ENCODE measurements at regions not wholly inside any gene's neighbourhood (a gene's known extent, or its start where the extent isn't known, plus 50 kb on each side); places are given as distances from the start of the nearest gene placed in this dataset.
A peak's percentile ranks its signal among the peaks of the same experiment; 100 is the strongest.

DNA sequence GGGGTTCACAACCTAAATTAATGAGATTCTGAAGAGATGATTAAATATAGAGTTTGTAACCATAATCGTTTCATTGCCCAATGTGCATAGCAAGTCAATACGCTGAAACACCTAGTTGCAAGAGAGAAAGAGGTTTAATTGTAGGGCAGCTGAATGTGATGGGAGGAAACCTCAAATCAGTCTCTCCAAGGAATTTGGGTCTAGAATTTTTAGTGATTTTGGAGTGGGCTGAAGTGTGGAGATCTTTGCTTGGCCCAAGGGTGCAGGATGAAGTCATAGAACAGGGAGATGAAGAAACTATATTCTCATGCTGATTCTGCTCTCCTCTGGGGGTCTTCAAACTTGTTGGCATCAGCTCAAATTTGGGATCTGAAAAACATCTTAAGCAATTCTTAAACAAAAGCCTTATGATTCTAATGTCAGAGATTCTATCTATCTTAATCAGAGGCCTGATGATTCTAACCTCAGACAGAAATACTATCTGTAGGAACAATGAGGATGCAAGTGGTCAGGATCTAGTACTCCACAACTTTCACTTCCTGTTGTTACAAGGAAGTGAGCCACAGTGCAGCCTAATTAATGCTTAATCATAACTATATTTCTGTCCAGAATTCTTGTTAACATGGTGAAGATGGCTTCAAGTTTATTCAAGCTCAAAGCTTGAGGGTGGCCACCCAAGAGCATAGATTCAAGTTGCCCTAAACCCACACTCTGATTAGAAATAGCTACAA is 80.2 kb upstream of the FUT8 start:
- peak; percentile 70 for DNase-seq (ENCODE audit: low read depth)
- no peak overlapping the region for H3K4me3 ChIP-seq (ENCODE audit: low read depth, low read length)
- TF ChIP-seq POLR2A (IDR thresholded peaks at IDR 0.05; ENCODE audit: extremely low read depth, insufficient read length) (no peak), MYC (IDR thresholded peaks at IDR 0.05; ENCODE audit: low read depth, low read length) (no peak)
- TF ChIP-seq, protein P1, sequence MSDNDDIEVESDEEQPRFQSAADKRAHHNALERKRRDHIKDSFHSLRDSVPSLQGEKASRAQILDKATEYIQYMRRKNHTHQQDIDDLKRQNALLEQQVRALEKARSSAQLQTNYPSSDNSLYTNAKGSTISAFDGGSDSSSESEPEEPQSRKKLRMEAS (IDR thresholded peaks at IDR 0.05; ENCODE audit: low read depth, low read length) = no peak
- TF ChIP-seq, protein P2, sequence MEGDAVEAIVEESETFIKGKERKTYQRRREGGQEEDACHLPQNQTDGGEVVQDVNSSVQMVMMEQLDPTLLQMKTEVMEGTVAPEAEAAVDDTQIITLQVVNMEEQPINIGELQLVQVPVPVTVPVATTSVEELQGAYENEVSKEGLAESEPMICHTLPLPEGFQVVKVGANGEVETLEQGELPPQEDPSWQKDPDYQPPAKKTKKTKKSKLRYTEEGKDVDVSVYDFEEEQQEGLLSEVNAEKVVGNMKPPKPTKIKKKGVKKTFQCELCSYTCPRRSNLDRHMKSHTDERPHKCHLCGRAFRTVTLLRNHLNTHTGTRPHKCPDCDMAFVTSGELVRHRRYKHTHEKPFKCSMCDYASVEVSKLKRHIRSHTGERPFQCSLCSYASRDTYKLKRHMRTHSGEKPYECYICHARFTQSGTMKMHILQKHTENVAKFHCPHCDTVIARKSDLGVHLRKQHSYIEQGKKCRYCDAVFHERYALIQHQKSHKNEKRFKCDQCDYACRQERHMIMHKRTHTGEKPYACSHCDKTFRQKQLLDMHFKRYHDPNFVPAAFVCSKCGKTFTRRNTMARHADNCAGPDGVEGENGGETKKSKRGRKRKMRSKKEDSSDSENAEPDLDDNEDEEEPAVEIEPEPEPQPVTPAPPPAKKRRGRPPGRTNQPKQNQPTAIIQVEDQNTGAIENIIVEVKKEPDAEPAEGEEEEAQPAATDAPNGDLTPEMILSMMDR (IDR thresholded peaks at IDR 0.05; ENCODE audit: low read depth, low read length) = no peak

DNA sequence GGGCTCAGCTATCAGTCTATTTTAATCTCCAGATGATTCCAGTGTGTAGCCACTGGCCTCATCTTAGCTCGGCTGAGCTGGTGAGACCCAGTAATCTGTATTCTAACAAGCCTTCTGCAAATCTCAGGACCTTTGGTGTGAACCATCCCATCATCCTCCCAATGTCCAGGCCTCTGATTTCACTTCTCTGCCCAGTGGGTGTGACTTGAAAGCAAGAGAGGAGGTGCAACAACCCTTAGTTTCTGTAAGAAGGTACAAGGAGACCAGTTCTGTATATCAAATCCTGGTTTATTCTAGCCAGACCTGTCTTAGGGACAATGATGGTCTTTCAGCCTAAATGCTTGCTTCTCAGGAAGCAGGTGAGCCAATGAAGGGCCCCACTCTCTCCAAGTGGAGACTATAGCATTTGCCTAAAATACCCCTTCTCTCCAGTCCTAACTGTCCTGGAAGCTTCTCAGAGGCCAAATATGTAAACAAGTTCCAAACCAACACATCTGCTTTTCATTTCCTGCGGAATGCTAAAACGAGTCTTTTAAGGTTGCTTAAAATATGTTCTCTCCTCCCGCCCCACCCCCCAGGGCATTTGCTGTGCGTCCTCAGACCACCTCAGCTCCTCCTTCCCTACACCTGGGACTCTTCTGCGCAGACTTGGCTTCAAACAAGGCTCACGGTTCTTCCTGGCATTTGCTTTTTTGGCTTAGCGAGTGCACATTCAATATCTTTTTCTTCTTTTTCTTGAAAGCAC is 78.4 kb upstream of the FUT8 start:
- no peak for TF ChIP-seq POLR2A (IDR thresholded peaks at IDR 0.05; ENCODE audit: extremely low read depth, insufficient read length)
- TF ChIP-seq, protein P2 (IDR thresholded peaks at IDR 0.05; ENCODE audit: low read depth, low read length) = no peak
- TF ChIP-seq MYC (IDR thresholded peaks at IDR 0.05; ENCODE audit: low read depth, low read length) = no peak
- TF ChIP-seq, protein P1 (IDR thresholded peaks at IDR 0.05; ENCODE audit: low read depth, low read length) = no peak
- no peak overlapping the region for H3K4me3 ChIP-seq (ENCODE audit: low read depth, low read length)
- DNase-seq (ENCODE audit: low read depth) = no peak

DNA sequence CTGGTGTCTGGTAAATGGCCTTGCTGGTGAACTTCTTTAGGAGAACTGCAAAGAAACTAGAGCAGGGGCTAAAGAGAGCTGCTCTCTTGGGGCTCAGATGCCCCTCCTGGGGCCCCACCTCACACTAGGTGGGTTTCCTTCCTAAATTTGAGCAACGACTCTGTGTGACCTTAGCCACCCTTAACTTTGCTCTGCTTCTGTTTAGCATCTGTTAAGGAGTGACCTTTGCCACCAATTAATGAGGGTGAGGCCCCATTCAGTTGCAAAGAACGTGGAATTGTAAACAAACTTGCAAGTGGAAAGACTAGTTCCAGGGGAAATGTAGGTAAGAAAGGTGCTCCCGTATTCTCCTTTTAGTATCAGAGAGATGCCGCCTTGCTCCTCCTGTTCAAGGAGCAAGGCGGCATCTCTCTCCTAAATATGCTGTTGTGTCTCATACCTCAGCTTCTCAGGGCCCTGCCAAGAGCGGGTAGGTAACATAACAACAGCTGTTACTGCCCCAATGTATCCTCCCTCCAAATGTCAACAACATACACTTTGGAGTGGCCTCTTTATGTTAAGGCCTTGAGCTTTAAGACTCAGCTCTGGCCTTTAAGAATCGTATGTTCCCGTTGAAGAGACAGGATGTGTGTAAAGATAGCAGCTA is 77.6 kb upstream of the FUT8 start:
- no peak overlapping the region for H3K4me3 ChIP-seq (ENCODE audit: low read depth, low read length)
- TF ChIP-seq POLR2A (IDR thresholded peaks at IDR 0.05; ENCODE audit: extremely low read depth, insufficient read length) = no peak
- TF ChIP-seq, protein P1 (IDR thresholded peaks at IDR 0.05; ENCODE audit: low read depth, low read length) = no peak
- TF ChIP-seq, protein P2 (IDR thresholded peaks at IDR 0.05; ENCODE audit: low read depth, low read length) = no peak
- TF ChIP-seq MYC (IDR thresholded peaks at IDR 0.05; ENCODE audit: low read depth, low read length) = no peak
- DNase-seq (ENCODE audit: low read depth) = peak; percentile 21

DNA sequence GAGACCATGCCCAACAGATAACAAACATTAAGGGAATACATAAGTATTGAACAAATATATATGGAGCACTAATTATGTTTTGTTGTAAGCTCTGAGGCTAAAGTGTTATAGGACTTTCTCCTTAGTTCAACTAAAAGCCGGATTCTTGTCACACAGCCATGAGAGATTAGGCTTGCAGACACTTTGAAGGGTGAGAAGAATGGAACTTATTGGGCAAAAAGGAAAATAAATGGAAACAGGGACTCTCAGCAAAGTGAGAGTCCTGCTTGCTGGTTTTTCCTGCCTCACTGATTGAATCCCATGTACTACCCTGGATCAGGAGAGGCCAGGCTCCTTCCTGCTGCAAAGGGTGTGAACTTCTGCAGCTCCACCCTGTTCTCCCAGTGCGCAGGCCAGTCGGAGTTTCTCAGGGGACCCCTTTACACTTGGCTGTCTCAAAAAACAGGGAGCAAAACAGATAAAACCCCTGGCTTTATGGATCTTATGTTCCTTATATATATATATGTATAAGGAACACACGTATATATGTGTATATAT is 77.1 kb upstream of the FUT8 start:
- TF ChIP-seq POLR2A (IDR thresholded peaks at IDR 0.05; ENCODE audit: extremely low read depth, insufficient read length) (no peak), MYC (IDR thresholded peaks at IDR 0.05; ENCODE audit: low read depth, low read length) (no peak)
- TF ChIP-seq, protein P2 (IDR thresholded peaks at IDR 0.05; ENCODE audit: low read depth, low read length) = no peak
- TF ChIP-seq, protein P1 (IDR thresholded peaks at IDR 0.05; ENCODE audit: low read depth, low read length) = no peak
- DNase-seq (ENCODE audit: low read depth) = no peak
- H3K4me3 ChIP-seq (ENCODE audit: low read depth, low read length) = no peak overlapping the region

DNA sequence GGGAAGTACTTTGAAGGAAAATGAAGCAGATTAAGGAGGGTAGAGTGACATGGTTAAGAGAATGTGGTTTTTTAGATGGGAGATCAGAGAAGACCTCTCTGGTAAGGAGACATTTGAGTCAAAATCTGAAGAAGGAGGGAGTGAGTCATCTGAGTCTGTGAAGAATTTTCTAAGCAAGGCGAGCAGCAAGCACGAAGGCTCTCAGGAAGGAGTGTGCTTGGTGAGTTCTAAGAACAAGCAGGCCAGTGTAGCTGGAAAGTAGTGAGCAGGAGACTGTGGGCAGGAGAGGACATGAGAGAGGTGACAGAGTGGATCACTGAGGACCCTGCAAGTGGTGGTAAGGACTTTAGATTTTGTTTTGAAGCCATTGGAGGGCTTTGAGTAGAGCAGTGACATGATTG is 76.3 kb upstream of the FUT8 start:
- H3K4me3 ChIP-seq (ENCODE audit: low read depth, low read length) = no peak overlapping the region
- TF ChIP-seq, protein P1 (IDR thresholded peaks at IDR 0.05; ENCODE audit: low read depth, low read length) = no peak
- TF ChIP-seq MYC (IDR thresholded peaks at IDR 0.05; ENCODE audit: low read depth, low read length) (no peak), POLR2A (IDR thresholded peaks at IDR 0.05; ENCODE audit: extremely low read depth, insufficient read length) (no peak)
- TF ChIP-seq, protein P2 (IDR thresholded peaks at IDR 0.05; ENCODE audit: low read depth, low read length) = no peak
- no peak for DNase-seq (ENCODE audit: low read depth)

Measured in NB4 (cell line).